K562 (cell line): ENCODE measurements at regions not wholly inside any gene's neighbourhood (a gene's known extent, or its start where the extent isn't known, plus 50 kb on each side); places are given as distances from the start of the nearest gene placed in this dataset.

Experiments used
- TF ChIP-seq, protein P1 (sequence below): fragments of 450-650 bp; IDR thresholded peaks from 2 replicates; pipeline ENCODE4 v1.6.1; 2016; ENCODE audit warnings: mild to moderate bottlenecking, moderate library complexity
- TF ChIP-seq, protein P2 (sequence below), 2 experiments: fragments of 450-650 bp in 1 of 2; sonication (generic) in 1 of 2; formaldehyde crosslinking in 1 of 2; IDR thresholded peaks in 1 of 2; conservative IDR thresholded peaks in 1 of 2; 2 replicates each; pipeline versions ENCODE4 v1.6.1 to v1.8.1; 2016 to 2023; ENCODE audit warnings: mild to moderate bottlenecking in 2 of 2, moderate library complexity in 2 of 2, inconsistent platforms in 1 of 2, missing genetic modification reagents in 1 of 2

DNA sequence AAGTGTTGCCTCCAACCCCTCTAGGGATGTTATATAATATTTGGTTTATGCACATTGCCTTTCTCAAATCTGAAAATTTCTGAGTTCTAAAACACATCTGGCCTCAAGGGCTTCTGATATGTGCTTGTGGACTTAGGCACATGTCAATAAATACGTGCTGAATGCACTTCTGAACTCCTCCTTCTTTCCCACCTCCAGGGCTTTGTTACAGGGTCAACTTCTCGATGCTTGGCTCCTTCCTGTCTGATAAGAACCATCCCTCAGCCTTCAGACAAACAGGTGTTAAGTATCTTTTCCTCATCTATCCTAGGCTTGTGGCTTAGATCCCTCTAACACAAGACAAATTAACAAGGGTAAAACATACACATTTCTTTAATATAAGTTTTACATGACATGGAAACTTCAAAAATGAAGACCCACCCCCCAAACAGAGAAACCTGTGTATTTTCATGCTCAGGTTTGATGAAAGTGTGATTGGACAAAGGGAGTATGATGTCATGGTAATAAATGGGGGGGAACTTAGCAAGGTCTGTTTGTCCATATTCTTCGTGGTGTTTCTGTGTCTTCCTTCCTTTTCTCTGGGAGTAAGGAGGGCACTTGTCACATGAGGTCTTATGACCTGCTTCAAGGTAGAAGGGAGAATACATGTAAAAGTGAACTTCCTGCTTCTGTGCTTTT lies 326.9 kb downstream of the CD83 start (continued):
- TF ChIP-seq, protein P1, sequence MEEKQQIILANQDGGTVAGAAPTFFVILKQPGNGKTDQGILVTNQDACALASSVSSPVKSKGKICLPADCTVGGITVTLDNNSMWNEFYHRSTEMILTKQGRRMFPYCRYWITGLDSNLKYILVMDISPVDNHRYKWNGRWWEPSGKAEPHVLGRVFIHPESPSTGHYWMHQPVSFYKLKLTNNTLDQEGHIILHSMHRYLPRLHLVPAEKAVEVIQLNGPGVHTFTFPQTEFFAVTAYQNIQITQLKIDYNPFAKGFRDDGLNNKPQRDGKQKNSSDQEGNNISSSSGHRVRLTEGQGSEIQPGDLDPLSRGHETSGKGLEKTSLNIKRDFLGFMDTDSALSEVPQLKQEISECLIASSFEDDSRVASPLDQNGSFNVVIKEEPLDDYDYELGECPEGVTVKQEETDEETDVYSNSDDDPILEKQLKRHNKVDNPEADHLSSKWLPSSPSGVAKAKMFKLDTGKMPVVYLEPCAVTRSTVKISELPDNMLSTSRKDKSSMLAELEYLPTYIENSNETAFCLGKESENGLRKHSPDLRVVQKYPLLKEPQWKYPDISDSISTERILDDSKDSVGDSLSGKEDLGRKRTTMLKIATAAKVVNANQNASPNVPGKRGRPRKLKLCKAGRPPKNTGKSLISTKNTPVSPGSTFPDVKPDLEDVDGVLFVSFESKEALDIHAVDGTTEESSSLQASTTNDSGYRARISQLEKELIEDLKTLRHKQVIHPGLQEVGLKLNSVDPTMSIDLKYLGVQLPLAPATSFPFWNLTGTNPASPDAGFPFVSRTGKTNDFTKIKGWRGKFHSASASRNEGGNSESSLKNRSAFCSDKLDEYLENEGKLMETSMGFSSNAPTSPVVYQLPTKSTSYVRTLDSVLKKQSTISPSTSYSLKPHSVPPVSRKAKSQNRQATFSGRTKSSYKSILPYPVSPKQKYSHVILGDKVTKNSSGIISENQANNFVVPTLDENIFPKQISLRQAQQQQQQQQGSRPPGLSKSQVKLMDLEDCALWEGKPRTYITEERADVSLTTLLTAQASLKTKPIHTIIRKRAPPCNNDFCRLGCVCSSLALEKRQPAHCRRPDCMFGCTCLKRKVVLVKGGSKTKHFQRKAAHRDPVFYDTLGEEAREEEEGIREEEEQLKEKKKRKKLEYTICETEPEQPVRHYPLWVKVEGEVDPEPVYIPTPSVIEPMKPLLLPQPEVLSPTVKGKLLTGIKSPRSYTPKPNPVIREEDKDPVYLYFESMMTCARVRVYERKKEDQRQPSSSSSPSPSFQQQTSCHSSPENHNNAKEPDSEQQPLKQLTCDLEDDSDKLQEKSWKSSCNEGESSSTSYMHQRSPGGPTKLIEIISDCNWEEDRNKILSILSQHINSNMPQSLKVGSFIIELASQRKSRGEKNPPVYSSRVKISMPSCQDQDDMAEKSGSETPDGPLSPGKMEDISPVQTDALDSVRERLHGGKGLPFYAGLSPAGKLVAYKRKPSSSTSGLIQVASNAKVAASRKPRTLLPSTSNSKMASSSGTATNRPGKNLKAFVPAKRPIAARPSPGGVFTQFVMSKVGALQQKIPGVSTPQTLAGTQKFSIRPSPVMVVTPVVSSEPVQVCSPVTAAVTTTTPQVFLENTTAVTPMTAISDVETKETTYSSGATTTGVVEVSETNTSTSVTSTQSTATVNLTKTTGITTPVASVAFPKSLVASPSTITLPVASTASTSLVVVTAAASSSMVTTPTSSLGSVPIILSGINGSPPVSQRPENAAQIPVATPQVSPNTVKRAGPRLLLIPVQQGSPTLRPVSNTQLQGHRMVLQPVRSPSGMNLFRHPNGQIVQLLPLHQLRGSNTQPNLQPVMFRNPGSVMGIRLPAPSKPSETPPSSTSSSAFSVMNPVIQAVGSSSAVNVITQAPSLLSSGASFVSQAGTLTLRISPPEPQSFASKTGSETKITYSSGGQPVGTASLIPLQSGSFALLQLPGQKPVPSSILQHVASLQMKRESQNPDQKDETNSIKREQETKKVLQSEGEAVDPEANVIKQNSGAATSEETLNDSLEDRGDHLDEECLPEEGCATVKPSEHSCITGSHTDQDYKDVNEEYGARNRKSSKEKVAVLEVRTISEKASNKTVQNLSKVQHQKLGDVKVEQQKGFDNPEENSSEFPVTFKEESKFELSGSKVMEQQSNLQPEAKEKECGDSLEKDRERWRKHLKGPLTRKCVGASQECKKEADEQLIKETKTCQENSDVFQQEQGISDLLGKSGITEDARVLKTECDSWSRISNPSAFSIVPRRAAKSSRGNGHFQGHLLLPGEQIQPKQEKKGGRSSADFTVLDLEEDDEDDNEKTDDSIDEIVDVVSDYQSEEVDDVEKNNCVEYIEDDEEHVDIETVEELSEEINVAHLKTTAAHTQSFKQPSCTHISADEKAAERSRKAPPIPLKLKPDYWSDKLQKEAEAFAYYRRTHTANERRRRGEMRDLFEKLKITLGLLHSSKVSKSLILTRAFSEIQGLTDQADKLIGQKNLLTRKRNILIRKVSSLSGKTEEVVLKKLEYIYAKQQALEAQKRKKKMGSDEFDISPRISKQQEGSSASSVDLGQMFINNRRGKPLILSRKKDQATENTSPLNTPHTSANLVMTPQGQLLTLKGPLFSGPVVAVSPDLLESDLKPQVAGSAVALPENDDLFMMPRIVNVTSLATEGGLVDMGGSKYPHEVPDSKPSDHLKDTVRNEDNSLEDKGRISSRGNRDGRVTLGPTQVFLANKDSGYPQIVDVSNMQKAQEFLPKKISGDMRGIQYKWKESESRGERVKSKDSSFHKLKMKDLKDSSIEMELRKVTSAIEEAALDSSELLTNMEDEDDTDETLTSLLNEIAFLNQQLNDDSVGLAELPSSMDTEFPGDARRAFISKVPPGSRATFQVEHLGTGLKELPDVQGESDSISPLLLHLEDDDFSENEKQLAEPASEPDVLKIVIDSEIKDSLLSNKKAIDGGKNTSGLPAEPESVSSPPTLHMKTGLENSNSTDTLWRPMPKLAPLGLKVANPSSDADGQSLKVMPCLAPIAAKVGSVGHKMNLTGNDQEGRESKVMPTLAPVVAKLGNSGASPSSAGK: peak; percentile 29; the same call in 1 of the 2 replicates
- TF ChIP-seq, protein P2, sequence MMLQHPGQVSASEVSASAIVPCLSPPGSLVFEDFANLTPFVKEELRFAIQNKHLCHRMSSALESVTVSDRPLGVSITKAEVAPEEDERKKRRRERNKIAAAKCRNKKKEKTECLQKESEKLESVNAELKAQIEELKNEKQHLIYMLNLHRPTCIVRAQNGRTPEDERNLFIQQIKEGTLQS (IDR thresholded peaks at IDR 0.05): 0 out of 2 replicates have a peak, but pooled peaks have one; percentile 33
- TF ChIP-seq, protein P2 (CRISPR knock-in tag; conservative IDR thresholded peaks at IDR 0.05): no peak
